Activated B cell treated with CpG ODN at 0.5 μM for 24 hours (primary cell): ENCODE measurements at regions not wholly inside any gene's neighbourhood (a gene's known extent, or its start where the extent isn't known, plus 50 kb on each side); places are given as distances from the start of the nearest gene placed in this dataset.

Source experiments
- ATAC-seq: fragments of 200-7000 bp; cut with Tn5 transposase; one replicate; pipeline ENCODE4 v1.10.0; 2021; ENCODE audit warnings: low read depth, mild to moderate bottlenecking, moderate library complexity
- CTCF ChIA-PET: fragments of 350-600 bp; sonication (Branson Sonifier 250); formaldehyde crosslinking; loops from one replicate; lab custom pipeline; 2021; ENCODE audit warnings: antibody characterized with exemption; lab: Charles Lee
- POLR2A ChIA-PET: fragments of 350-600 bp; sonication (Branson Sonifier 250); formaldehyde crosslinking; loops from one replicate; lab custom pipeline; 2021; ENCODE audit warnings: antibody characterized with exemption; lab: Charles Lee
- DNase-seq: peaks from one replicate; pipeline ENCODE4 v3.0.0; 2022
- H3K27ac Mint-ChIP-seq: one replicate; pipeline ENCODE4 v1.8.0; 2020; ENCODE audit warnings: mixed read lengths
- H3K27me3 Mint-ChIP-seq: one replicate; pipeline ENCODE4 v1.8.0; 2021; ENCODE audit warnings: mixed read lengths
- H3K36me3 Mint-ChIP-seq: one replicate; pipeline ENCODE4 v1.8.0; 2021; ENCODE audit warnings: low read depth, mixed read lengths
- H3K4me1 Mint-ChIP-seq: one replicate; pipeline ENCODE4 v1.8.0; 2021; ENCODE audit warnings: mixed read lengths
- H3K4me3 Mint-ChIP-seq: one replicate; pipeline ENCODE4 v1.8.0; 2020; ENCODE audit warnings: mild to moderate bottlenecking, mixed read lengths
- H3K9me3 Mint-ChIP-seq: one replicate; pipeline ENCODE4 v1.8.0; 2020; ENCODE audit warnings: mixed read lengths
- intact Hi-C: fragments of 100-400 bp; cut with micrococcal nuclease; formaldehyde crosslinking; loops from one replicate; pipeline ENCODE4 v1.15.1; 2024
- TF ChIP-seq, protein P1 (sequence below): fragments of 200-600 bp; IDR thresholded peaks from one replicate; pipeline ENCODE4 v1.8.0; 2022; ENCODE audit warnings: antibody characterized with exemption, mild to moderate bottlenecking

DNA sequence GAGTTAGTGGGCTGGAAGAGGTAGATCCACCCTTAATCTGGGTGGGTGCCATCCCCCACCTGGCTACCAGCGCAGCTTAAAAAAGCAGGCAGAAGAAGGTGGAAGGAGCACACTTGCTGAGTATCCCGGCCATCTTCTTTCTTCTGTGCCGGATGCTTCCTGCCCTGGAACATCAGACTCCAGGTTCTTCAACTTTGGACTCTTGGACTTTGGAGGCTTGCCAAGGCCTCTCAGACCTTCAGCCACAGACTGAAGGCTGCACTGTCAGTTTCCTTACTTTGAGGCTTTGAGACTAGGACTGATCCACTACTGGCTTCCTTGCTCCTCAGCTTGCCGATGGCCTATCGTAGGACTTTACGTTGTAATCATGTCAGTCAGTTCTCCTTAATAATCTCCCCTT, 127.6 kb upstream of the GPC6 start:
- H3K36me3 Mint-ChIP-seq: no peaks in the 10 kb centered on the region
- ChIA-PET CTCF (no interaction called here), POLR2A (no interaction called here)
- intact Hi-C loops: no loop called here
- no peak overlapping the region for H3K4me3 Mint-ChIP-seq
- ATAC-seq: no peak
- no peaks in the 10 kb centered on the region for H3K27me3 Mint-ChIP-seq
- H3K9me3 Mint-ChIP-seq: peaks cover 1% of the 10 kb centered on the region
- DNase-seq: no peak
- no peak overlapping the region for H3K27ac Mint-ChIP-seq
- H3K4me1 Mint-ChIP-seq: no peaks in the 10 kb centered on the region
- TF ChIP-seq, protein P1, sequence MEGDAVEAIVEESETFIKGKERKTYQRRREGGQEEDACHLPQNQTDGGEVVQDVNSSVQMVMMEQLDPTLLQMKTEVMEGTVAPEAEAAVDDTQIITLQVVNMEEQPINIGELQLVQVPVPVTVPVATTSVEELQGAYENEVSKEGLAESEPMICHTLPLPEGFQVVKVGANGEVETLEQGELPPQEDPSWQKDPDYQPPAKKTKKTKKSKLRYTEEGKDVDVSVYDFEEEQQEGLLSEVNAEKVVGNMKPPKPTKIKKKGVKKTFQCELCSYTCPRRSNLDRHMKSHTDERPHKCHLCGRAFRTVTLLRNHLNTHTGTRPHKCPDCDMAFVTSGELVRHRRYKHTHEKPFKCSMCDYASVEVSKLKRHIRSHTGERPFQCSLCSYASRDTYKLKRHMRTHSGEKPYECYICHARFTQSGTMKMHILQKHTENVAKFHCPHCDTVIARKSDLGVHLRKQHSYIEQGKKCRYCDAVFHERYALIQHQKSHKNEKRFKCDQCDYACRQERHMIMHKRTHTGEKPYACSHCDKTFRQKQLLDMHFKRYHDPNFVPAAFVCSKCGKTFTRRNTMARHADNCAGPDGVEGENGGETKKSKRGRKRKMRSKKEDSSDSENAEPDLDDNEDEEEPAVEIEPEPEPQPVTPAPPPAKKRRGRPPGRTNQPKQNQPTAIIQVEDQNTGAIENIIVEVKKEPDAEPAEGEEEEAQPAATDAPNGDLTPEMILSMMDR: no peak

DNA sequence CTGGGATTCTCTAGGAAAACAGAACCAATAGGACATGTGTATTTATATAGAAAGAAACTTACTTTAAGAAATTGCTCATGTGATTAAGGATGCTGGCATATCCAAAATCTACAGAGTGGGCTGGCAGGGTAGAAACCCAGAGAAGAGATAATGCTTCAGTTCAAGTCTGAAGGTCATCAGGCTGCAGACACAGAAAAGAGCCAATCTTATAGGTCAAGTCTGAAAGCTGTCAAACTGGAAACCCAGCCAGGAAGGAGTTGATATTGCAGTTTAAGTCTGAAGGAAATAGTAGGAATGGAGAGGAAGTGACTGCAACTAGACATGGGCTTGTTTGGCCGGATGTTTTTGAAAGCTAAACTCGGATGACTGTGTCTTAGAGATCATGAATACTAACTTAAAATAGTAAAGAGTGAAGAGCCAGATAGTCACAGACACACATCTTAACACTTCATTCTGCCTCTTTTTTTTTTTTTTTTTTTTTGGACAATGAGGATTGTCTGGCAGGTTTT, 125.3 kb upstream of the GPC6 start:
- Mint-ChIP-seq H3K4me3 (no peak overlapping the region), H3K27me3 (no peaks in the 10 kb centered on the region), H3K36me3 (no peaks in the 10 kb centered on the region), H3K27ac (no peak overlapping the region), H3K9me3 (peaks cover 1% of the 10 kb centered on the region), H3K4me1 (no peaks in the 10 kb centered on the region)
- TF ChIP-seq, protein P1: no peak
- no peak for ATAC-seq
- intact Hi-C loops: no loop called here
- CTCF ChIA-PET: no interaction called here
- DNase-seq: no peak
- POLR2A ChIA-PET: no interaction called here

DNA sequence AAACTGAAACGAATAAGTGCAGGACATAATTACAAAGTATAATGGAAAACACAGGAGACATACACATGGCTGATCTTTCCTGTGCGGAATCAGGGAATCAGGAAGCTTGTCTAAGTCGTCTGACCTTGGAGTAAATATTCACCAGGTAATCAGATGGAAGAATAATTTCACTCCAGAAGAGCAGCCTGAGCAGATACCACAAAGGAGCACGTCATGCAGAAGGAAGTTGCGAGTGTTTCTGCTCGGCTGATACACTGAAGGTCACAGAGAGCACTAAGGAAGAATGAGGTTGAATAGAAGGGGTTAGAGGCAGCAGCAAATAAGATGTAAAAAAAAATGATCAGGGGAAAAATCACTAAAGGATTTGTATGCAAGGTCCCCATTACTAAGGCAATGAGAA, 122.3 kb upstream of the GPC6 start:
- Mint-ChIP-seq H3K9me3 (peaks cover 1% of the 10 kb centered on the region), H3K36me3 (no peaks in the 10 kb centered on the region), H3K4me1 (no peaks in the 10 kb centered on the region), H3K27ac (no peak overlapping the region), H3K4me3 (no peak overlapping the region), H3K27me3 (no peaks in the 10 kb centered on the region)
- intact Hi-C loops: no loop called here
- ChIA-PET CTCF (no interaction called here), POLR2A (no interaction called here)
- no peak for ATAC-seq
- TF ChIP-seq, protein P1: no peak
- DNase-seq: no peak

DNA sequence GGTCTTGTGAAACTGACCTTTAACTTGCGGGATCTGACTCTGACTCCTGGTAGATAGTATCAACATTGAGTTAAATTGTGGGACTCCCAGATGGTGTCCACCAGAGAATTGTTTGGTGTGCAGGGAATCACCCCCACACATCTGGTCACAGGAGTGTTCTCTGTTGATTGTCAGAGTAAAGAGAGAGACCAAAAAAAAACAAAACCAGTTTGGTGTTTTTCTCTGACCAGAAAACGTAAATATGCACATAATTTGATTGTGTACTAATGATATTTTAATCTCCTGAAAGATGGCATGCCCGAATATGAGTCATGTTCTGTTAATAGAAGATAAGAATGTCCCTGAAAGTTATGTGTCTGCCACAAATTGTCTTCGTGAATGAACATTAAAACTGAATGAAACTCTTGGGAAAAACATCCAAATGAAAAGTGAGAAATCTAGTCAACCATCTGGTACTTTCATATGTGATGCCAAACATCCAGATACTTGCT, 118.5 kb upstream of the GPC6 start:
- no peaks in the 10 kb centered on the region for H3K9me3 Mint-ChIP-seq
- POLR2A ChIA-PET: no interaction called here
- intact Hi-C loops: no loop called here

DNA sequence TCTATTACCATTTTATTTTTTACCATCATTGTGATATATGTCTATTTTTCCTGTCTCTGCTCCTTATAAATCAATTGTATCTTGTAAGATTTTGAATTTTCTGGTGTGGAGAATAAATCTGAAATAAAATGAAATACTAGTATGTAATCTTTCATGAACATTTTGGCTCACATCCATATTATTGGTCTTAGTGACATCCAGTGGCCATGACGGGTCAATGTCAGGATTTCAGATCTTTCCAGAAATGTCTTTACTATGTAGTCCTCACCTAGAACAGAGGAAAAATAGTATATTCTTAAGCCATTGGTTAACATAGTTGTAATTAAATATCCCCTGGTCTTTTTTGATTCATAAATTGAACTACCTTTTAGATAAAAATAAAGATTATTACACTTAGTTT, 109.8 kb upstream of the GPC6 start:
- Mint-ChIP-seq H3K36me3 (no peaks in the 10 kb centered on the region), H3K4me1 (no peaks in the 10 kb centered on the region), H3K27me3 (no peaks in the 10 kb centered on the region), H3K9me3 (peaks cover 12% of the 10 kb centered on the region), H3K4me3 (no peak overlapping the region), H3K27ac (no peak overlapping the region)
- no peak for DNase-seq
- ChIA-PET CTCF (no interaction called here), POLR2A (no interaction called here)
- TF ChIP-seq, protein P1: no peak
- intact Hi-C loops: no loop called here
- ATAC-seq: no peak

More for the DNA sequence above, 118.5 kb upstream of the GPC6 start:
- DNase-seq (no peak), ATAC-seq (no peak)
- H3K27me3 Mint-ChIP-seq: no peaks in the 10 kb centered on the region
- CTCF ChIA-PET: no interaction called here
- TF ChIP-seq, protein P1: no peak
- no peak overlapping the region for H3K4me3 Mint-ChIP-seq
- no peaks in the 10 kb centered on the region for H3K36me3 Mint-ChIP-seq
- no peak overlapping the region for H3K27ac Mint-ChIP-seq
- no peaks in the 10 kb centered on the region for H3K4me1 Mint-ChIP-seq
